GM18511 (cell line): ENCODE measurements at regions not wholly inside any gene's neighbourhood (a gene's known extent, or its start where the extent isn't known, plus 50 kb on each side); places are given as distances from the start of the nearest gene placed in this dataset.
"Not testable (repeated sequence)": the region's sequence is repeated elsewhere in the genome, so short reads cannot be mapped to it uniquely, and the experiment has no call there.

Experiments
- ATAC-seq: cut with Tn5 transposase; IDR thresholded peaks from one replicate; pipeline ENCODE4 v1.9.1; 2021; ENCODE audit warnings: mild to moderate bottlenecking, moderate library complexity; ENCODE audit not compliant: unreplicated experiment

DNA sequence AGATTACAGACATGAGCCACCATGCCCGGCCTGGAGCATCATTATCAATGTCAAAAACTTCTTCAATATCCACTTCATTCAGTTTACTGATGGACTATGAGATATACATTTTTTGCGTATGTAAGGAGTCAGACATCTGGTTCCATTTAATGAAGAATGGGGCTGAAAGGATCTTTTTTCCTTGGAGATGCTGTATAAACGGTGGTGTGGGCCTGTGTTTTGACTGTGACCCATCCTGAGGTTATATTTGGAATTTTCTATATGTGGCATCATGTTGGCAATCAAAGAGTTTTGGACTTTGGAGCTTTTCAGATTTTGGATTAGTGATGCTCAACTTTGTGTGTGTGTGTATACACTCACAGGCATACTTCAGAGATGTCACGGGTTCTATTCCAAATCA lies 85.7 kb upstream of the FBXL17 start:
- ATAC-seq: no peak

GRCh38 chr5:108461628-108462367 lies 79.9 kb upstream of the FBXL17 start:
- ATAC-seq: no peak

- ATAC-seq: no peak
Observed at GRCh38 chr5:108459769-108460168, 77.9 kb upstream of the FBXL17 start.

DNA sequence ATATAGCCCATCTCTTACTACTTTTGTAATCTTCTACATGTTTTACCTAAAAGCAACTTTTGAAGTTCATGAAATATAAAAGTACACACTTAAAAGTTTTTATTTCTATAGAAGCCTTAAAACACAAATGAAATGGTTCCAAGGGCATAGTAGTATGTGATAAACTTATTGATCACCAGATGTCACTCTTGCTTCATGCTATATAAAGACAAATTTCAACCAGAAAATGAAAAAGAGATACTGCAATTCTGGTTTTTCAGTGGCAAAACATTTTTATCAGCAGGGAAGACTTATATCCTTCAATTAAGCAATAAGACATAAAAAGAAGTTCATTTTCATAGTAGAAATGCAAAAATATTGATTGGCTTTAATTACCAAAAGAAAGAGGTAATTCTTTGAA lies 69.4 kb upstream of the FBXL17 start:
- ATAC-seq: no peak

DNA sequence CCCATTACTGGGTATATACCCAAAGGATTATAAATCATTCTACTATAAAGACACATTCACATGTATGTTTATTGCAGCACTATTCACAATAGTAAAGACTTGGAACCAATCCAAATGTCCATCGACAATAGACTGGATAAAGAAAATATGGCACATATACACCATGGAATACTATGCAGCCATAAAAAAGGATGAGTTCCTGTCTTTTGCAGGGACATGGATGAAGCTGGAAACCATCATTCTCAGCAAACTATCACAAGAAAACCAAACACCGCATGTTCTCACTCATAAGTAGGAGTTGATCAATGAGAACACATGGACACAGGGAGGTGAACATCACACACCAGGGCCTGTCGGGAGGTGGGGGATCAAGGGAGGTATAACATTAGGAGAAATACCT lies 62.2 kb upstream of the FBXL17 start:
- not testable (repeated sequence) for ATAC-seq

DNA sequence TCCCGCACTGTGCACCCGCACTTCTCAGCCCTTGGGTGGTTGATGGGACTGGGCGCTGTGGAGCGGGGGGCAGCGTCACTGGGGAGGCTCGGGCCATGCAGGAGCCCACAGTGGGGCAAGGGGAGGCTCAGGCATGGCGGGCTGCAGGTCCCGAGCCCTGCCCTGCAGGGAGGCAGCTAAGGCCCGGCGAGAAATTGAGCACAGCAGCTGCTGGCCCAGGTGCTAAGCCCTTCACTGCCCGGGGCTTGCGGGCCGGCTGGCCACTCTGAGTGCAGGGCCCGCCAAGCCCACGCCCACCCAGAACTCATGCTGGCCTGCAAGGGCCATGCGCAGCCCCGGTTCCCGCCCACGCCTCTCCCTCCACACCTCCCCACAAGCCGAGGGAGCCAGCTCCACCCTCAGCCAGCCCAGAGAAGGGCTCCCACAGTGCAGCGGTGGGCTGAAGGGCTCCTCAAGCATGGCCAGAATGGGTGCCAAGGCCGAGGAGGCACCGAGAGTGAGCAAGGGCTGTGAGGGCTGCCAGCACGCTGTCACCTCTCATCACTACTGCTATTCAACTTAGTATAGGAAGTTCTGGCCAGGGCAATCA lies 60.3 kb upstream of the FBXL17 start:
- ATAC-seq: not testable (repeated sequence)

DNA sequence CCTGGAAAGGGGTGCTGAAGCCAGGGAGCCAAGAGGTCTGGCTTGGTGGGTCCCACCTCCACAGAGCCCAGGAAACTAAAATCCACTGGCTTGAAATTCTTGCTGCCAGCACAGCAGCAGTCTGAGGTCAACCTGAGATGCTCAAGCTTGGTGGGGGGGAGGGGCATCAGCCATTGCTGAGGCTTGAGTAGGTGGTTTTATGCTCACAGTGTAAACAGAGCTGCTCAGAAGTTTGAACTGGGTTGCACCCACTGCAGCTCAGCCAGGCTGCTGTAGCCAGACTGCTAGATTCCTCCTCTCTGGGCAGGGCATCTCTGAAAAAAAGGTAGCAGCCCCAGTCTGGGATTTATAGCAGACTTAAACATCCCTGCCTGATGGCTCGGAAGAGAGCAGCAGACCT lies 55.5 kb upstream of the FBXL17 start:
- ATAC-seq: no peak

DNA sequence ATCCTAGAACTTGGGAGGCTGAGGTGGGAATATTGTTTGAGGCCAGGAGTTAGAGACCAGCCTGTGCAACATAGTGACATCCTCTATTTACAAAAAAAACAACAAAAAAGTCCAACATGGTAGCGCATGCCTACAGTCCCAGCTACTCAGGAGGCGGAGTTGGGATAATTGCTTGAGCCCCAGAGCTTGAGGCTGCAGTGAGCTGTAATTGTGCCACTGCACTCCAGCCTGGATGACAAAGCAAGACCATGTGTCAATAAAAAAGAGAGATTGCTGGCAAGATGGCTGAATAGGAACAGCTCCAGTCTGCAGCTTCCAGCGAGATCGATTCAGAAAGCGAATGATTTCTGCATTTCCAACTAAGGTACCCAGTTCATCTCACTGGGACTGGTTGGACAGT lies 54.8 kb upstream of the FBXL17 start:
- ATAC-seq: no peak

- no peak for ATAC-seq
Observed at GRCh38 chr5:108433600-108433999, 51.7 kb upstream of the FBXL17 start.

DNA sequence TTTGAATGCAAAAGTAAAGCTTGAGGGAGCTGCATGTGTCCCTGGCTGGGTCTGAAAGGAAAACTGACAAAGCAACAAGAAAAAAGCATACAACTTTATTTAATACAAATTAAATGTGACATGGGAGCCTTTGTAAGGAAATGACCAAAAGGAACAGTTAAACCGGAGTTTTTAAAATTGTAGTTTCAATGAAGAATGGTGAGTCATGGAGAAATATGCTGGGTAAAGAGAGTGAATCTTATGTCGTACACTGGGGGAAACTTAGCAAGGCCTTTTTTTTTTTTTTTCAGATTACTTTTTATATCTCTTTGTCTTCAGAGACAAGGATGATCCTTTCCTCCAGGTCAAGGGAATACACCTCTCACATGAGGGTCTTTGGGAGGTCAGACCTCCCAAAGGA lies 50.1 kb upstream of the FBXL17 start:
- no peak for ATAC-seq
